ENCODE measurements at regions not wholly inside any gene's neighbourhood (a gene's known extent, or its start where the extent isn't known, plus 50 kb on each side); places are given as distances from the start of the nearest gene placed in this dataset.

DNA sequence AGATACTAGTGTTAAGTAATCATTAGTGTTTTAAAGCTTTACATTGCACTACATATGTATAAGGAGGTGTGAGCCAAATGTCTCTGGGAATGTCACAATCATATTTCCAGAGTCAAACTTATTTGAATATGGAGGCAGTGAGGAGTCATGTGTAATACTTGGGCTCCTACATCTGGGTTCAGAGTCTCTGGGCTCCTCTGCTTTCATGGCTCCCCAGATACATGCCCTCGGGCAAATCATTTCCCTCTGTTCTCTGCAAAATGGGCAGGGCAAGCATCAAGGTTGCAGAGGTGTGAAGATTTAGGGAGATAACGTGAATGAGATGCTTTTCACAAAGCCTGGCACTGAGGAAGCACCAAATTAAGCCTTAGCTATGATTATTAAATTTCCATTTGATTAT is 138.3 kb upstream of the SGK1 start:
- TF ChIP-seq CTCF (conservative IDR thresholded peaks at IDR 0.05; ENCODE audit: low read length): no peak
- no peak for TF ChIP-seq EZH2phosphoT487 (IDR thresholded peaks at IDR 0.05; ENCODE audit: borderline replicate concordance)

Data from Loucy (cell line).